ENCODE measurements at regions not wholly inside any gene's neighbourhood (a gene's known extent, or its start where the extent isn't known, plus 50 kb on each side); places are given as distances from the start of the nearest gene placed in this dataset.
A peak's percentile ranks its signal among the peaks of the same experiment; 100 is the strongest.

DNA sequence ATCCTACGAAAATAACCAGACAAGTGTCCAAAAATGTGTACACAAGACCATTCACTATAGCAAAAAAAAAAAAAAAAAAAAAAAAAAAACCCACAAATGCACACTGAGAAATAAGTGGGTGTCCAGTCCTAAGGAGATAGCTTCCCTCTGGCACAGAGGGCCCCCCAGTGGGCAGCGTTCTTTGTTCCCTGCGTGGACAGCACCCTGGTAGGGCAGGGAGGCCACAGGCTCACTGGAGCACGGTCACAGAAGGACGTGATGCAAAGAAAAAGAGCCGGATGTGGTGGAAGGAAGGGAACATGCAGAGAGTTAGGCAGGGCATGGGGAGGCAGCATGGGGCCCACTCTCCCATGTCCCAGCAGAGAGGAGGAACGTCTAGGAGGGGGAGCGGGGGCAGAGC, 210.7 kb upstream of the NSMCE3 start:
- DNase-seq: no peak

DNA sequence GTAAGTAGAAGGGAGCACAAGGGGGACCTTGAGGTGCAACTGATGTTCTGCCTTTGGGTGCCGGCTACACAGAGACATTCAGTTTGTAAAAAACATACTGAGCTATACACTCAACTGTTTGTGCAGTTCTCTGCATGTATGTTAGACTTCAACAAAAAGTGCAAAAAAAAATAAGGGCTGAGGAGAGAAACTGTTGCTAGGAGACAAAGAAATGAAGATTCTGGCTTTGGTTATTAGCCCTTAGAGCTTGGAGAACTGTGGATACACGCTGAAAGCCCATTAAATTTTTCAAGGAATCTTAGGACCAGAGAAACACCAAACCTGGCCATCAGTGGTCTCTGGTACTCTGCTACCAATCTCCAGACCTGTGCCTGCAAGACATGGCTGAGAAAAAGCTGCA, 207.6 kb upstream of the NSMCE3 start:
- no peak for DNase-seq

DNA sequence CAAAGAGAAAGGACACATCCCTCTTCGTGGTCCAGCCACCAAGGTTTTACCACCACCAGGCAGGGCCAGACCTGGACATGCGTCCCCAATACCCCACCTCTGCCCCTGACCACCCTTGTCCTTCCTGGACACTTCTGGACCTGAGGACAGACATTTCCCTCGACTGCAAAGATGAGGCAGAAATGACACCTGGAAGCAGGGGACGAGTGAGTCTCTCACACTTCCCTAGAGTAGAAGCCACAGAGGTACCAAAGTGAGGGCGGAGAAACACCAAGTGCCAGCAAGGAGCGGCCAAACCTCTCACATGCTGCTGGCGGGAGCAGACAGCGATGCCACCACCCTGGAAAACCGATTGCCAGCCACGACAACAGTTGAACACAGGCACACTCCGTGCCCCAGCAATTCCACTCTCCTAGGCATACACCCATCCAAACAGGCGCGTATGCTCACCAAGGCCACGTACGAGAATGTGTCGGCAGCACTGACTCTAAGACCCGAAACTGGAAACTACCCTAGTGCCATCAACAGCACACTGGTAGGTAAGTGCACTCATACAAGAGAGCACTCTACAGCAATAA, 207.0 kb upstream of the NSMCE3 start:
- no peak for DNase-seq

- DNase-seq: no peak
Observed at GRCh38 chr15:29475096-29475495, 205.5 kb upstream of the NSMCE3 start.

- DNase-seq: no peak
Observed at GRCh38 chr15:29473621-29474105, 204.0 kb upstream of the NSMCE3 start.

- DNase-seq: no peak
Observed at GRCh38 chr15:29472901-29473445, 203.4 kb upstream of the NSMCE3 start.

DNA sequence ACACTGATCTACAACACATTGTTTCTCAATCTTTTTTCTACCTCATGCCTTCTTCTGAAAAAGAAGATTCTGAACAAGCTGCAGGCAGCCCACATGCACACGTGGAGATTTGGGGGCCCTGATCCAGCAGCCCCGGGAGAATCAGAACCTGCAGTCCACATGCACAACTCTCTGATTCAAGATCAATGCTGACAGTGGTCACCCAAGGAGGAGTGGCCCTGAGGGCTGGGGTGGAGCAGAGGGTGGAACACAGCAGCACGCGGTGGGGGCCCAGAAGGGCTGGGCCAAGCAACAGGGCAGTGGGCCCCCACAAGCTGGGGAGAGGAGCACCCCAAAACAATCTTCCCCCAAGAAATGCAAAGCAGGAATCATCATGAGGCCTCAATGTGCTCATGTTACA, 202.1 kb upstream of the NSMCE3 start:
- no peak for DNase-seq

GRCh38 chr15:29471306-29471705, 201.7 kb upstream of the NSMCE3 start:
- no peak for DNase-seq

- DNase-seq: no peak
Observed at GRCh38 chr15:29470794-29471193, 201.2 kb upstream of the NSMCE3 start.

- DNase-seq: no peak
Observed at GRCh38 chr15:29470311-29470710, 200.7 kb upstream of the NSMCE3 start.

GRCh38 chr15:29468899-29469298, 199.3 kb upstream of the NSMCE3 start:
- DNase-seq: no peak

- no peak for DNase-seq
Observed at GRCh38 chr15:29467091-29467490, 197.5 kb upstream of the NSMCE3 start.

GRCh38 chr15:29466292-29466691, 196.7 kb upstream of the NSMCE3 start:
- DNase-seq: no peak

GRCh38 chr15:29465816-29466215, 196.2 kb upstream of the NSMCE3 start:
- no peak for DNase-seq

- DNase-seq: no peak
Observed at GRCh38 chr15:29465196-29465595, 195.6 kb upstream of the NSMCE3 start.

DNA sequence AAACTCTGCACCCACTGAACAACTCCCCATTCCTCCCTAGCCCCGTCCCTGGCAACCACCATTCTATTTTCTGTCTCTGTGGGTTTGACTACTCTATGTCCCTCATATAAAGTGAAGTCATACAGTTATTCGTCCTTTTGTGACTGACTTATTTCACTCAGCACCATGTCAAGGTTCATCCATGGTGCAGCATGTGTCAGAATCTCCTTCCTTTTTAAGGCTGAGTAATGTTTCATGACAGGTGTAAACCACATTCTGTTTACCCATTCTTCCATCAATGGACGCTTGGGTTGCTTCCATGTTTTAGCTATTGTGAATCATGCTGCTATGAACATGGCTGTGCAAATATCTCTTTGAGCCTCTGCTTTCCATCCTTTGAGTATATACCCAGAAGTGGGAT, 192.3 kb upstream of the NSMCE3 start:
- no peak for DNase-seq

- no peak for DNase-seq
Observed at GRCh38 chr15:29458361-29458760, 188.7 kb upstream of the NSMCE3 start.

DNA sequence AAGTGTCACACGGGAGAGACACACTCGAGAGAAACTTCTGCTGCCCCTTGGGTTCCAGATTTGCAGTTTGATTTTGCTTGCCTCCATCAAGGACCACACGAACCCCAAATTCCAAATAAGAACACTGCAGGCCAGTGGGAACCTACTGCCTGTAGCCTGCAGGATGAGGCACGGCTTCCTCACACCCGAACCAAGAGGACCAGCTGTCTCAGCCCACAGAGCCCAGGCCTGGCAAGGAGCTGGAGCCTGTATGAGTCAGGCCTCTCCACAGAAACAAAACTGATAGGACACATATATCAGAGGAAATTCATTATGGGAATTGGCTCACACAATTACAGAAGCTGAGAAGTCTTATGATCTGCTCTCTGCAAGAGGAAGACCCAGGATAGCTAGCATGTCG, 188.1 kb upstream of the NSMCE3 start:
- DNase-seq: no peak

DNA sequence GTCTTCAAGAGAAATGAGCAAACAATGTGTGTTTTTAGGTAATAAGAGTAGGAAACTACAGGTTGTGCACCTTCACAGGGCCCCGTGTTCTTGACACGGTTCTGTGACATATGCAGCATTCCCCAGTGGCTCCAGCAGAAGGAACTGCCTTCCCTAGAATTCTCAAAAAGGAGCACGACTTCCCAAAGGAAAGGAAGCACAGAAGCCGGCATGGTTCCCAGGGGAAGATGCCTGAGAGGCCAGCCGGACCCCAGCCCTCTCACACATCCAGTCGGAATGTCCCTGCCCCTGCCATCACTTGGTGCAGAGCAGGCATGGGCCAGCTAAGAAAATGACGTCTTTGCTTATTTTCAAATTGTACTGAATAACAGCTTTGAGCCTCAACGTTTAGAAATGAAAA, 187.3 kb upstream of the NSMCE3 start:
- no peak for DNase-seq

DNA sequence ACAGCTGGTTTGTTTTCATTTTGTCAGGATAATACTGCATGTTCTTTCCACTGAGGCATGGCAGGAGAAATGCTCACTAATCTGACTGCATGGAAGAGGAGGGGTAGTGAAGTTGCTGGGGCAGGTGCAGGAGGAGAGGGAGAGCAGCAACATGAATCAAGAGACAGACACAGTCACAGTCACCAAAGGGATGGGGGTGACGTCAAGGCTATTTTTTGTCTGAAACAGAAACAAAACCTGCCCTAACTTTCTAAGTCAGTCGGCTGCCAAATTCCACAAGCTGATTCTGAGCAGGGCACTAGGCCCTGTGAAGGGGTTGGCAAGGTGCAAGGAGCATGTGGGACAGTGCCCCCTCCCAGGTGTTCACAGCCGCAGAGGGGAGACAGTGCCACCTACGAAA, 186.6 kb upstream of the NSMCE3 start:
- DNase-seq: no peak

DNA sequence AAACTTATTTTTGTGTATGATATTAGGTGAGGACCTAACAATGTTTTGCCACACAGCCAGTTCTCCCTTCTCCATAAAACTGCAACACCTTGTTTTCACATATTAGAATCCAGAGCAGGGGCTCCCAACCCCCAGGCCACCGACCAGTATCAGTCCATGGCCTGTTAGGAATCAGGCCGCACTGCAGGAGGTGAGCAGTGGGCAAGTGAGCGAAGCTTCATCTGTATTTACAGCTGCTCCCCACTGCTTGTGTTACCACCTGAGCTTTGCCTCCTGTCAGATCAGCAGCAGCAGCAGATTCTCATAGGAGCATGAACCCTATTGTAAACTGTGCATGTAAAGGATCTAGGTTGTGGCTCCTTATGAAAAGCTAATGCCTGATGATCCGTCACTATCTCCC, 185.9 kb upstream of the NSMCE3 start:
- no peak for DNase-seq

- no peak for DNase-seq
Observed at GRCh38 chr15:29455055-29455454, 185.4 kb upstream of the NSMCE3 start.

DNA sequence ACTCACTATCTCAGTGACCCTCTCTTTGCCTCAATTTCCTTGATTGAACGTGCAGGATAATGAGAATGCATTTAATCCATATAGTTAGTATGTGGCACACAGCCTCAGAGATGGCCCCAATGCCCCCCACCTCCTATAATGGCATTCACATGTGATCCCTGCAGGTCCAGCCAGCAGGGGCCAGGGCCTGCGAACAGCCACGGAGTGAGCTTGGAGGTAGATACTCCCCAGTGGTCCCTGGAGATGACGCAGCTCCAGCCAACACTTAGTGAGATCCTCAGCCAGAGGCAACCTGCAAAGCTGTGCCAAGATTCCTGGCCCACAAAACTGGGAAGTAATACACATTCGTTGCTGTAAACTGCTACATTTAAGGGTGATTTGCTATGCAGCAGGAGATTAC, 184.9 kb upstream of the NSMCE3 start:
- no peak for DNase-seq

- DNase-seq: peak; percentile 30
Observed at GRCh38 chr15:29452881-29453731, 183.5 kb upstream of the NSMCE3 start.

Measured in hematopoietic multipotent progenitor cell treated with erythropoietin and hydrocortisone succinate and interleukin-3 and kit ligand, for 4 days (in vitro differentiated cells).